WTC11 (cell line): ENCODE measurements at regions not wholly inside any gene's neighbourhood (a gene's known extent, or its start where the extent isn't known, plus 50 kb on each side); places are given as distances from the start of the nearest gene placed in this dataset.

Experiments used
- ATAC-seq: fragments of 200-7000 bp; cut with Tn5 transposase; 2 replicates; pipeline ENCODE4 v1.10.0; 2021; ENCODE audit warnings: mild to moderate bottlenecking, moderate library complexity
- CTCF ChIA-PET: fragments of 300-600 bp; sonication (Branson Sonifier 250); formaldehyde crosslinking; loops from one replicate; lab custom pipeline; 2021; ENCODE audit warnings: antibody characterized with exemption; lab: Charles Lee
- POLR2A ChIA-PET: fragments of 350-600 bp; sonication (Branson Sonifier 250); formaldehyde crosslinking; loops from one replicate; lab custom pipeline; 2021; ENCODE audit warnings: antibody characterized with exemption; lab: Charles Lee
- DNase-seq: peaks from one replicate; pipeline ENCODE4 v3.0.0; 2021; ENCODE audit warnings: low spot score
- H3K27ac Mint-ChIP-seq: 2 replicates; pipeline ENCODE4 v1.8.0; 2021; ENCODE audit warnings: mixed read lengths
- H3K27me3 Mint-ChIP-seq: 2 replicates; pipeline ENCODE4 v1.8.0; 2021; ENCODE audit warnings: low read depth, mild to moderate bottlenecking, moderate library complexity, mixed read lengths
- H3K36me3 Mint-ChIP-seq: 2 replicates; pipeline ENCODE4 v1.8.0; 2021; ENCODE audit warnings: mixed read lengths
- H3K4me1 Mint-ChIP-seq: 2 replicates; pipeline ENCODE4 v1.8.0; 2022; ENCODE audit warnings: mixed read lengths
- H3K4me3 Mint-ChIP-seq: 2 replicates; pipeline ENCODE4 v1.8.0; 2021; ENCODE audit warnings: mild to moderate bottlenecking, moderate library complexity, mixed read lengths
- H3K9me3 Mint-ChIP-seq: 2 replicates; pipeline ENCODE4 v1.8.0; 2021; ENCODE audit warnings: mixed read lengths
- CBFB ChIP-seq: sonication (generic); formaldehyde crosslinking; IDR thresholded peaks from 2 replicates; pipeline ENCODE4 v1.8.1; 2022; ENCODE audit warnings: mild to moderate bottlenecking, low read depth, missing genetic modification reagents
- CREB1 ChIP-seq: sonication (generic); formaldehyde crosslinking; IDR thresholded peaks from 2 replicates; pipeline ENCODE4 v1.8.0; 2023; ENCODE audit warnings: mild to moderate bottlenecking, missing genetic modification reagents
- E2F1 ChIP-seq: sonication (generic); formaldehyde crosslinking; IDR thresholded peaks from 2 replicates; pipeline ENCODE4 v1.8.0; 2022; ENCODE audit warnings: mild to moderate bottlenecking, missing genetic modification reagents
- ERG ChIP-seq: fragments of 250-450 bp; sonication (Bioruptor Pico); IDR thresholded peaks from 2 replicates; pipeline ENCODE4 v1.8.0; 2021; ENCODE audit warnings: mild to moderate bottlenecking
- FOXJ3 ChIP-seq: sonication (generic); formaldehyde crosslinking; IDR thresholded peaks from 2 replicates; pipeline ENCODE4 v1.9.0; 2021; ENCODE audit warnings: missing genetic modification reagents, mild to moderate bottlenecking, borderline replicate concordance
- FOXP1 ChIP-seq: sonication (generic); formaldehyde crosslinking; IDR thresholded peaks from 2 replicates; pipeline ENCODE4 v1.8.0; 2022; ENCODE audit warnings: missing genetic modification reagents, mild to moderate bottlenecking, moderate library complexity, borderline replicate concordance
- GRHL2 ChIP-seq: fragments of 250-450 bp; sonication (Bioruptor Pico); IDR thresholded peaks from 2 replicates; pipeline ENCODE4 v1.8.0; 2022; ENCODE audit warnings: mild to moderate bottlenecking, moderate library complexity; ENCODE audit not compliant: insufficient replicate concordance, severe bottlenecking
- HMGA2 ChIP-seq: fragments of 250-450 bp; sonication (Bioruptor Pico); IDR thresholded peaks from 2 replicates; pipeline ENCODE4 v1.4.0; 2021; ENCODE audit warnings: mild to moderate bottlenecking, moderate library complexity
- JUN ChIP-seq: sonication (generic); formaldehyde crosslinking; IDR thresholded peaks from 2 replicates; pipeline ENCODE4 v1.8.0; 2023; ENCODE audit warnings: mild to moderate bottlenecking, missing genetic modification reagents
- NFATC4 ChIP-seq: fragments of 250-450 bp; sonication (Bioruptor Pico); IDR thresholded peaks from 2 replicates; pipeline ENCODE4 v1.9.0; 2021; ENCODE audit warnings: mild to moderate bottlenecking
- SOX15 ChIP-seq: fragments of 250-450 bp; sonication (Bioruptor Pico); IDR thresholded peaks from 2 replicates; pipeline ENCODE4 v1.9.0; 2021; ENCODE audit warnings: mild to moderate bottlenecking
- TCF7 ChIP-seq: sonication (generic); formaldehyde crosslinking; IDR thresholded peaks from 2 replicates; pipeline ENCODE4 v1.8.0; 2022; ENCODE audit warnings: mild to moderate bottlenecking, low read depth, missing genetic modification reagents, moderate library complexity
- TEAD1 ChIP-seq: sonication (generic); formaldehyde crosslinking; IDR thresholded peaks from 2 replicates; pipeline ENCODE4 v1.8.0; 2022; ENCODE audit warnings: mild to moderate bottlenecking, missing genetic modification reagents
- TEAD4 ChIP-seq: sonication (generic); formaldehyde crosslinking; IDR thresholded peaks from 2 replicates; pipeline ENCODE4 v1.8.0; 2022; ENCODE audit warnings: mild to moderate bottlenecking, missing genetic modification reagents
- ZNF232 ChIP-seq: sonication (generic); formaldehyde crosslinking; IDR thresholded peaks from 2 replicates; pipeline ENCODE4 v1.8.0; 2022; ENCODE audit warnings: mild to moderate bottlenecking, missing genetic modification reagents
- ZNF396 ChIP-seq: fragments of 250-450 bp; sonication (Bioruptor Pico); IDR thresholded peaks from 2 replicates; pipeline ENCODE4 v1.8.0; 2021; ENCODE audit warnings: mild to moderate bottlenecking, moderate library complexity, borderline replicate concordance
- TF ChIP-seq, protein P1 (sequence below): fragments of 250-450 bp; sonication (Bioruptor Pico); IDR thresholded peaks from 2 replicates; pipeline ENCODE4 v1.9.0; 2021; ENCODE audit warnings: mild to moderate bottlenecking
- TF ChIP-seq, protein P2 (sequence below): sonication (generic); formaldehyde crosslinking; conservative IDR thresholded peaks from 2 replicates; pipeline ENCODE4 v1.8.1; 2022; ENCODE audit warnings: mild to moderate bottlenecking, missing genetic modification reagents
- TF ChIP-seq, protein P3 (sequence below): sonication (generic); formaldehyde crosslinking; IDR thresholded peaks from 2 replicates; pipeline ENCODE4 v1.8.1; 2023; ENCODE audit warnings: mild to moderate bottlenecking, missing genetic modification reagents
- TF ChIP-seq, protein P4 (sequence below): sonication (generic); formaldehyde crosslinking; IDR thresholded peaks from 2 replicates; pipeline ENCODE4 v1.8.1; 2023; ENCODE audit warnings: mild to moderate bottlenecking, moderate library complexity, missing genetic modification reagents
- TF ChIP-seq, protein P5 (sequence below): fragments of 200-600 bp; IDR thresholded peaks from 2 replicates; pipeline ENCODE4 v1.8.0; 2022; ENCODE audit warnings: antibody characterized with exemption
- TF ChIP-seq, protein P6 (sequence below): sonication (generic); formaldehyde crosslinking; IDR thresholded peaks from 2 replicates; pipeline ENCODE4 v1.8.1; 2022; ENCODE audit warnings: low read depth, missing genetic modification reagents, borderline replicate concordance

- TF ChIP-seq, protein P1, sequence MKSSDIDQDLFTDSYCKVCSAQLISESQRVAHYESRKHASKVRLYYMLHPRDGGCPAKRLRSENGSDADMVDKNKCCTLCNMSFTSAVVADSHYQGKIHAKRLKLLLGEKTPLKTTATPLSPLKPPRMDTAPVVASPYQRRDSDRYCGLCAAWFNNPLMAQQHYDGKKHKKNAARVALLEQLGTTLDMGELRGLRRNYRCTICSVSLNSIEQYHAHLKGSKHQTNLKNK (CRISPR knock-in tag): no peak
- TF ChIP-seq JUN (CRISPR knock-in tag): no peak
Measured at GRCh38 chr1:218495931-218496330, 150.8 kb downstream of the TGFB2 start (continued).

DNA sequence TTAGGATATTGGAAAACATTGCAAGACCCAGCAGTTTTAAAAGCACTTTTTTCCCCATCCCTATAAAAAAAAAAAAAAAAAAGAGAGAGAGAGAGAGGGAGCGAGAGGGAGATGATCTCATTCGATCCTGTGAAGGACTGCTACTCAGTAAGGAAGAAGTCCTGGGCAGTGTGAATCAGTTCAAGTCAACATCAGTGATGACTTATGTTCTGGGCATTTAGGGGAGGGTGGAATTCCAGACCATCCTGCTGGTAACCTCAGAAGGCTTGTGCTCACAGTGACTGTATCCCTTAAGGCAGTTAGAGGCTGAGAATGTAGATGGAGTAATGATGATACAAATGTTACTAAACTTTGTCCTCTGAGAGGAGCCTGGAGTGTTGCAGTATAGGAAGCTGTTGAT, 151.4 kb downstream of the TGFB2 start:
- Mint-ChIP-seq H3K27me3 (peaks cover 2% of the 10 kb centered on the region), H3K27ac (no peak overlapping the region), H3K9me3 (peaks cover 6% of the 10 kb centered on the region), H3K36me3 (no peaks in the 10 kb centered on the region), H3K4me1 (peaks cover 33% of the 10 kb centered on the region), H3K4me3 (no peak overlapping the region)
- CTCF ChIA-PET: no interaction called here
- ATAC-seq (no peak), DNase-seq (no peak)
- TF ChIP-seq TEAD1 (CRISPR knock-in tag) (no peak), FOXP1 (no peak), TCF7 (CRISPR knock-in tag) (no peak), E2F1 (no peak), TEAD4 (CRISPR knock-in tag) (no peak), FOXJ3 (no peak), SOX15 (CRISPR knock-in tag) (no peak), ZNF232 (CRISPR knock-in tag) (no peak)
- TF ChIP-seq, protein P2, sequence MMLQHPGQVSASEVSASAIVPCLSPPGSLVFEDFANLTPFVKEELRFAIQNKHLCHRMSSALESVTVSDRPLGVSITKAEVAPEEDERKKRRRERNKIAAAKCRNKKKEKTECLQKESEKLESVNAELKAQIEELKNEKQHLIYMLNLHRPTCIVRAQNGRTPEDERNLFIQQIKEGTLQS (CRISPR knock-in tag): no peak
- TF ChIP-seq, protein P3, sequence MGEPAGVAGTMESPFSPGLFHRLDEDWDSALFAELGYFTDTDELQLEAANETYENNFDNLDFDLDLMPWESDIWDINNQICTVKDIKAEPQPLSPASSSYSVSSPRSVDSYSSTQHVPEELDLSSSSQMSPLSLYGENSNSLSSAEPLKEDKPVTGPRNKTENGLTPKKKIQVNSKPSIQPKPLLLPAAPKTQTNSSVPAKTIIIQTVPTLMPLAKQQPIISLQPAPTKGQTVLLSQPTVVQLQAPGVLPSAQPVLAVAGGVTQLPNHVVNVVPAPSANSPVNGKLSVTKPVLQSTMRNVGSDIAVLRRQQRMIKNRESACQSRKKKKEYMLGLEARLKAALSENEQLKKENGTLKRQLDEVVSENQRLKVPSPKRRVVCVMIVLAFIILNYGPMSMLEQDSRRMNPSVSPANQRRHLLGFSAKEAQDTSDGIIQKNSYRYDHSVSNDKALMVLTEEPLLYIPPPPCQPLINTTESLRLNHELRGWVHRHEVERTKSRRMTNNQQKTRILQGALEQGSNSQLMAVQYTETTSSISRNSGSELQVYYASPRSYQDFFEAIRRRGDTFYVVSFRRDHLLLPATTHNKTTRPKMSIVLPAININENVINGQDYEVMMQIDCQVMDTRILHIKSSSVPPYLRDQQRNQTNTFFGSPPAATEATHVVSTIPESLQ (CRISPR knock-in tag): no peak
- TF ChIP-seq, protein P1 (CRISPR knock-in tag): no peak
- TF ChIP-seq, protein P4, sequence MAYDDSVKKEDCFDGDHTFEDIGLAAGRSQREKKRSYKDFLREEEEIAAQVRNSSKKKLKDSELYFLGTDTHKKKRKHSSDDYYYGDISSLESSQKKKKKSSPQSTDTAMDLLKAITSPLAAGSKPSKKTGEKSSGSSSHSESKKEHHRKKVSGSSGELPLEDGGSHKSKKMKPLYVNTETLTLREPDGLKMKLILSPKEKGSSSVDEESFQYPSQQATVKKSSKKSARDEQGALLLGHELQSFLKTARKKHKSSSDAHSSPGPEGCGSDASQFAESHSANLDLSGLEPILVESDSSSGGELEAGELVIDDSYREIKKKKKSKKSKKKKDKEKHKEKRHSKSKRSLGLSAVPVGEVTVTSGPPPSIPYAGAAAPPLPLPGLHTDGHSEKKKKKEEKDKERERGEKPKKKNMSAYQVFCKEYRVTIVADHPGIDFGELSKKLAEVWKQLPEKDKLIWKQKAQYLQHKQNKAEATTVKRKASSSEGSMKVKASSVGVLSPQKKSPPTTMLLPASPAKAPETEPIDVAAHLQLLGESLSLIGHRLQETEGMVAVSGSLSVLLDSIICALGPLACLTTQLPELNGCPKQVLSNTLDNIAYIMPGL (CRISPR knock-in tag): no peak
- POLR2A ChIA-PET: no interaction called here

GRCh38 chr1:218498056-218498938, 153.2 kb downstream of the TGFB2 start:
- DNase-seq: no peak
- Mint-ChIP-seq H3K27me3 (peaks cover 2% of the 10 kb centered on the region), H3K4me3 (no peak overlapping the region), H3K27ac (0 out of 2 replicates have a peak overlapping the region, but pooled peaks have one; percentile 10), H3K36me3 (no peaks in the 10 kb centered on the region), H3K9me3 (peaks cover 3% of the 10 kb centered on the region; the same call in 1 of the 2 replicates), H3K4me1 (peaks cover 33% of the 10 kb centered on the region)
- no peak for ATAC-seq
- ChIA-PET POLR2A (no interaction called here), CTCF (no interaction called here)
- TF ChIP-seq GRHL2 (CRISPR knock-in tag): no peak
- TF ChIP-seq HMGA2 (CRISPR knock-in tag): no peak
- TF ChIP-seq NFATC4 (CRISPR knock-in tag): no peak
- TF ChIP-seq, protein P5, sequence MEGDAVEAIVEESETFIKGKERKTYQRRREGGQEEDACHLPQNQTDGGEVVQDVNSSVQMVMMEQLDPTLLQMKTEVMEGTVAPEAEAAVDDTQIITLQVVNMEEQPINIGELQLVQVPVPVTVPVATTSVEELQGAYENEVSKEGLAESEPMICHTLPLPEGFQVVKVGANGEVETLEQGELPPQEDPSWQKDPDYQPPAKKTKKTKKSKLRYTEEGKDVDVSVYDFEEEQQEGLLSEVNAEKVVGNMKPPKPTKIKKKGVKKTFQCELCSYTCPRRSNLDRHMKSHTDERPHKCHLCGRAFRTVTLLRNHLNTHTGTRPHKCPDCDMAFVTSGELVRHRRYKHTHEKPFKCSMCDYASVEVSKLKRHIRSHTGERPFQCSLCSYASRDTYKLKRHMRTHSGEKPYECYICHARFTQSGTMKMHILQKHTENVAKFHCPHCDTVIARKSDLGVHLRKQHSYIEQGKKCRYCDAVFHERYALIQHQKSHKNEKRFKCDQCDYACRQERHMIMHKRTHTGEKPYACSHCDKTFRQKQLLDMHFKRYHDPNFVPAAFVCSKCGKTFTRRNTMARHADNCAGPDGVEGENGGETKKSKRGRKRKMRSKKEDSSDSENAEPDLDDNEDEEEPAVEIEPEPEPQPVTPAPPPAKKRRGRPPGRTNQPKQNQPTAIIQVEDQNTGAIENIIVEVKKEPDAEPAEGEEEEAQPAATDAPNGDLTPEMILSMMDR: no peak
- no peak for TF ChIP-seq CREB1
- no peak for TF ChIP-seq ZNF396 (CRISPR knock-in tag)
- no peak for TF ChIP-seq CBFB (CRISPR knock-in tag)
- no peak for TF ChIP-seq FOXP1
- no peak for TF ChIP-seq TEAD1 (CRISPR knock-in tag)
- no peak for TF ChIP-seq ERG (CRISPR knock-in tag)
- TF ChIP-seq, protein P6, sequence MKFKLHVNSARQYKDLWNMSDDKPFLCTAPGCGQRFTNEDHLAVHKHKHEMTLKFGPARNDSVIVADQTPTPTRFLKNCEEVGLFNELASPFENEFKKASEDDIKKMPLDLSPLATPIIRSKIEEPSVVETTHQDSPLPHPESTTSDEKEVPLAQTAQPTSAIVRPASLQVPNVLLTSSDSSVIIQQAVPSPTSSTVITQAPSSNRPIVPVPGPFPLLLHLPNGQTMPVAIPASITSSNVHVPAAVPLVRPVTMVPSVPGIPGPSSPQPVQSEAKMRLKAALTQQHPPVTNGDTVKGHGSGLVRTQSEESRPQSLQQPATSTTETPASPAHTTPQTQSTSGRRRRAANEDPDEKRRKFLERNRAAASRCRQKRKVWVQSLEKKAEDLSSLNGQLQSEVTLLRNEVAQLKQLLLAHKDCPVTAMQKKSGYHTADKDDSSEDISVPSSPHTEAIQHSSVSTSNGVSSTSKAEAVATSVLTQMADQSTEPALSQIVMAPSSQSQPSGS (CRISPR knock-in tag): no peak
- TF ChIP-seq SOX15 (CRISPR knock-in tag): no peak
